ENCODE measurements at regions not wholly inside any gene's neighbourhood (a gene's known extent, or its start where the extent isn't known, plus 50 kb on each side); places are given as distances from the start of the nearest gene placed in this dataset.

- TF ChIP-seq ZFP30 (CRISPR knock-in tag; IDR thresholded peaks at IDR 0.05; ENCODE audit: borderline replicate concordance) (no peak), CHD7 (IDR thresholded peaks at IDR 0.05; ENCODE audit: low read depth, low read length) (no peak), COPS2 (conservative IDR thresholded peaks at IDR 0.05) (no peak)
These were observed 75.1 kb upstream of the RUFY1 start (continued) for GRCh38 chr5:179475208-179475751.

Data from K562 (cell line).